GM12872 (cell line): ENCODE measurements at regions not wholly inside any gene's neighbourhood (a gene's known extent, or its start where the extent isn't known, plus 50 kb on each side); places are given as distances from the start of the nearest gene placed in this dataset.

Source experiments
- CTCF ChIP-seq: IDR thresholded peaks from 3 replicates; pipeline ENCODE4 v1.5.1; 2011; ENCODE audit warnings: low read depth, mild to moderate bottlenecking, low read length, moderate library complexity; ENCODE audit not compliant: insufficient read depth

GRCh38 chr13:43946281-43946680 is 66.6 kb downstream of the LACC1 start:
- TF ChIP-seq CTCF = no peak

GRCh38 chr13:43947897-43948458 is 68.3 kb downstream of the LACC1 start:
- TF ChIP-seq CTCF = no peak

GRCh38 chr13:43953370-43953769 is 73.7 kb downstream of the LACC1 start:
- no peak for TF ChIP-seq CTCF

GRCh38 chr13:43959291-43959690 is 79.6 kb downstream of the LACC1 start:
- TF ChIP-seq CTCF = no peak

- no peak for TF ChIP-seq CTCF
Observed at GRCh38 chr13:43961909-43962308, 82.2 kb downstream of the LACC1 start.

- peak; percentile 17; the same call in 1 of the 3 replicates for TF ChIP-seq CTCF
Observed at GRCh38 chr13:43963726-43964125, 84.0 kb downstream of the LACC1 start.

GRCh38 chr13:43964698-43965458 is 85.2 kb downstream of the LACC1 start:
- TF ChIP-seq CTCF = no peak
